H9 (cell line): ENCODE measurements at regions not wholly inside any gene's neighbourhood (a gene's known extent, or its start where the extent isn't known, plus 50 kb on each side); places are given as distances from the start of the nearest gene placed in this dataset.

Source experiments
- DNase-seq: peaks from one replicate; pipeline ENCODE4 v3.0.0-alpha.2; 2017
- H2AFZ ChIP-seq: one replicate; pipeline ENCODE4 v1.6.1; 2013; ENCODE audit warnings: mild to moderate bottlenecking, low read length, control low read depth, moderate library complexity
- H2AK5ac ChIP-seq: 2 replicates; pipeline ENCODE4 v1.6.1; 2013; ENCODE audit warnings: low read length, control low read depth, mixed read lengths; ENCODE audit not compliant: insufficient read length
- H2BK120ac ChIP-seq: one replicate; pipeline ENCODE4 v1.6.1; 2013; ENCODE audit warnings: low read depth, mild to moderate bottlenecking, low read length, control low read depth, inconsistent platforms; ENCODE audit not compliant: poor library complexity, severe bottlenecking
- H2BK12ac ChIP-seq: 2 replicates; pipeline ENCODE4 v1.6.1; 2013; ENCODE audit warnings: low read length, control low read depth, mixed read lengths, low read depth; ENCODE audit not compliant: insufficient read length
- H2BK15ac ChIP-seq: 2 replicates; pipeline ENCODE4 v1.6.1; 2013; ENCODE audit warnings: low read depth, low read length, control low read depth
- H2BK20ac ChIP-seq: one replicate; pipeline ENCODE4 v1.6.1; 2013; ENCODE audit warnings: low read depth, mild to moderate bottlenecking, low read length, control low read depth, inconsistent platforms; ENCODE audit not compliant: poor library complexity, severe bottlenecking
- H2BK5ac ChIP-seq: 2 replicates; pipeline ENCODE4 v1.6.1; 2013; ENCODE audit warnings: low read length, control low read depth, mixed read lengths; ENCODE audit not compliant: insufficient read length
- H3K14ac ChIP-seq: 2 replicates; pipeline ENCODE4 v1.6.1; 2013; ENCODE audit warnings: low read length, control low read depth; ENCODE audit not compliant: insufficient read depth
- H3K18ac ChIP-seq: 2 replicates; pipeline ENCODE4 v1.6.1; 2013; ENCODE audit warnings: low read depth, mild to moderate bottlenecking, mixed read lengths, low read length, control low read depth; ENCODE audit not compliant: insufficient read length
- H3K23ac ChIP-seq: 2 replicates; pipeline ENCODE4 v1.6.1; 2013; ENCODE audit warnings: low read length, control low read depth, mixed read lengths, low read depth; ENCODE audit not compliant: insufficient read length
- H3K23me2 ChIP-seq: 2 replicates; pipeline ENCODE4 v1.6.1; 2013; ENCODE audit warnings: low read depth, mild to moderate bottlenecking, mixed read lengths, low read length, control low read depth; ENCODE audit not compliant: insufficient read length, poor library complexity, severe bottlenecking
- H3K27ac ChIP-seq: 2 replicates; pipeline ENCODE4 v1.5.1; 2013; ENCODE audit warnings: low read length, control low read depth, mixed read lengths, low read depth; ENCODE audit not compliant: insufficient read length
- H3K27me3 ChIP-seq: 2 replicates; pipeline ENCODE4 v1.6.1; 2013; ENCODE audit warnings: low read length, control low read depth, inconsistent platforms; ENCODE audit not compliant: insufficient read depth
- H3K4ac ChIP-seq: 2 replicates; pipeline ENCODE4 v1.6.1; 2013; ENCODE audit warnings: low read depth, mild to moderate bottlenecking, control low read depth, inconsistent platforms, low read length, moderate library complexity
- H3K4me1 ChIP-seq: 2 replicates; pipeline ENCODE4 v1.6.1; 2013; ENCODE audit warnings: low read length, control low read depth, inconsistent platforms; ENCODE audit not compliant: insufficient read depth
- H3K4me2 ChIP-seq: 2 replicates; pipeline ENCODE4 v1.6.1; 2013; ENCODE audit warnings: low read length, control low read depth, mixed read lengths; ENCODE audit not compliant: insufficient read length, insufficient read depth
- H3K56ac ChIP-seq: 2 replicates; pipeline ENCODE4 v1.6.1; 2013; ENCODE audit warnings: low read depth, mild to moderate bottlenecking, mixed read lengths, low read length, control low read depth; ENCODE audit not compliant: insufficient read length
- H3K79me1 ChIP-seq: 2 replicates; pipeline ENCODE4 v1.6.1; 2013; ENCODE audit warnings: low read depth, mild to moderate bottlenecking, moderate library complexity, low read length, control low read depth, inconsistent platforms; ENCODE audit not compliant: insufficient read depth, poor library complexity, severe bottlenecking
- H3K79me2 ChIP-seq: 2 replicates; pipeline ENCODE4 v1.6.1; 2013; ENCODE audit warnings: low read length, control low read depth, inconsistent platforms; ENCODE audit not compliant: insufficient read depth
- H3K9ac ChIP-seq: 2 replicates; pipeline ENCODE4 v1.6.1; 2013; ENCODE audit warnings: low read length, control low read depth, mixed read lengths; ENCODE audit not compliant: insufficient read length; ENCODE audit errors: extremely low read depth
- H3K9me3 ChIP-seq: one replicate; pipeline ENCODE4 v1.6.1; 2013; ENCODE audit warnings: low read depth, low read length, inconsistent platforms; ENCODE audit not compliant: control insufficient read depth
- H3T11ph ChIP-seq: one replicate; pipeline ENCODE4 v1.6.1; 2013; ENCODE audit warnings: mild to moderate bottlenecking, low read length, control low read depth, inconsistent platforms
- H4K20me1 ChIP-seq: one replicate; pipeline ENCODE4 v1.6.1; 2013; ENCODE audit not compliant: control insufficient read depth, insufficient read length, insufficient read depth
- H4K5ac ChIP-seq: 2 replicates; pipeline ENCODE4 v1.6.1; 2013; ENCODE audit warnings: low read depth, mild to moderate bottlenecking, mixed read lengths, low read length, control low read depth; ENCODE audit not compliant: insufficient read length
- H4K8ac ChIP-seq: replicated peaks from 2 replicates; pipeline ENCODE4 v1.6.1; 2013; ENCODE audit warnings: low read length, control low read depth, mixed read lengths, low read depth; ENCODE audit not compliant: insufficient read length
- H4K91ac ChIP-seq: 2 replicates; pipeline ENCODE4 v1.6.1; 2013; ENCODE audit warnings: low read depth, mild to moderate bottlenecking, moderate library complexity, mixed read lengths, low read length, control low read depth; ENCODE audit not compliant: insufficient read length
- H3K27ac Mint-ChIP-seq, 3 experiments: 2 replicates in 2 of 3; 3 replicates in 1 of 3; pipeline ENCODE4 v1.8.0; 2020 to 2021; ENCODE audit warnings: mixed read lengths in 3 of 3, mild to moderate bottlenecking in 1 of 3, moderate library complexity in 1 of 3
- H3K27me3 Mint-ChIP-seq: 2 replicates; pipeline ENCODE4 v1.8.0; 2021; ENCODE audit warnings: low read depth, mild to moderate bottlenecking, moderate library complexity, mixed read lengths
- H3K36me3 Mint-ChIP-seq, 3 experiments: 2 replicates in 2 of 3; 3 replicates in 1 of 3; pipeline ENCODE4 v1.8.0; 2020 to 2021; ENCODE audit warnings: low read depth in 3 of 3, mixed read lengths in 3 of 3; ENCODE audit not compliant: insufficient read depth in 1 of 3
- H3K4me1 Mint-ChIP-seq, 2 experiments: 2 replicates each; pipeline ENCODE4 v1.8.0; 2020; ENCODE audit warnings: mixed read lengths in 2 of 2
- H3K4me3 Mint-ChIP-seq, 2 experiments: 2 replicates in 1 of 2; 3 replicates in 1 of 2; pipeline ENCODE4 v1.8.0; 2020 to 2021; ENCODE audit warnings: mild to moderate bottlenecking in 2 of 2, mixed read lengths in 2 of 2, moderate library complexity in 1 of 2
- H3K9me3 Mint-ChIP-seq, 2 experiments: 2 replicates in 1 of 2; 3 replicates in 1 of 2; pipeline ENCODE4 v1.8.0; 2020; ENCODE audit warnings: mild to moderate bottlenecking in 2 of 2, mixed read lengths in 2 of 2, moderate library complexity in 1 of 2
- WGBS: extraction: QIAGEN DNeasy Blood & Tissue Kit; methylation state at CpG from one replicate; pipeline ENCODE4 v1.1.7; 2013; ENCODE audit warnings: missing lambda C conversion rate, low lambda C conversion rate, mixed read lengths; ENCODE audit not compliant: insufficient read length; ENCODE audit errors: extremely low coverage; 5-methylcytosine and 5-hydroxymethylcytosine counted together
- TF ChIP-seq, protein P1 (sequence below): fragments of 200-600 bp; sonication (generic); conservative IDR thresholded peaks from 3 replicates; pipeline ENCODE4 v1.8.0; 2021; ENCODE audit warnings: antibody characterized with exemption, mild to moderate bottlenecking

- Histone ChIP-seq H3K23me2 (no peaks in the 10 kb centered on the region), H3K9me3 (no peaks in the 10 kb centered on the region), H3K14ac (no peak overlapping the region), H3T11ph (no peak overlapping the region), H4K91ac (no peak overlapping the region), H3K79me2 (no peaks in the 10 kb centered on the region), H3K56ac (no peak overlapping the region), H2AK5ac (no peak overlapping the region), H3K18ac (no peak overlapping the region), H2BK12ac (no peak overlapping the region), H2BK20ac (no peak overlapping the region), H3K4me2 (no peak overlapping the region), H2BK120ac (no peak overlapping the region), H4K20me1 (no peaks in the 10 kb centered on the region), H2AFZ (no peak overlapping the region), H3K27ac (no peak overlapping the region), H2BK15ac (no peak overlapping the region), H3K9ac (no peak overlapping the region), H3K79me1 (no peaks in the 10 kb centered on the region), H2BK5ac (no peak overlapping the region), H3K23ac (no peak overlapping the region), H4K5ac (no peak overlapping the region), H3K4ac (no peak overlapping the region), H4K8ac (no peak overlapping the region), H3K27me3 (no peaks in the 10 kb centered on the region), H3K4me1 (no peaks in the 10 kb centered on the region)
- no CpG with 5 or more reads among the region's 4 CpGs for WGBS
- Mint-ChIP-seq H3K4me1 (no peaks in the 10 kb centered on the region), H3K27me3 (peaks cover 15% of the 10 kb centered on the region), H3K36me3 (peaks cover 0 to 2% (median 0%) of the 10 kb centered on the region in 3 experiments; a peak in 1 of 7 replicates), H3K4me3 (no peak overlapping the region), H3K27ac (no peak overlapping the region), H3K9me3 (no peaks in the 10 kb centered on the region; a peak in 2 of 5 replicates)
- DNase-seq: no peak
- TF ChIP-seq, protein P1, sequence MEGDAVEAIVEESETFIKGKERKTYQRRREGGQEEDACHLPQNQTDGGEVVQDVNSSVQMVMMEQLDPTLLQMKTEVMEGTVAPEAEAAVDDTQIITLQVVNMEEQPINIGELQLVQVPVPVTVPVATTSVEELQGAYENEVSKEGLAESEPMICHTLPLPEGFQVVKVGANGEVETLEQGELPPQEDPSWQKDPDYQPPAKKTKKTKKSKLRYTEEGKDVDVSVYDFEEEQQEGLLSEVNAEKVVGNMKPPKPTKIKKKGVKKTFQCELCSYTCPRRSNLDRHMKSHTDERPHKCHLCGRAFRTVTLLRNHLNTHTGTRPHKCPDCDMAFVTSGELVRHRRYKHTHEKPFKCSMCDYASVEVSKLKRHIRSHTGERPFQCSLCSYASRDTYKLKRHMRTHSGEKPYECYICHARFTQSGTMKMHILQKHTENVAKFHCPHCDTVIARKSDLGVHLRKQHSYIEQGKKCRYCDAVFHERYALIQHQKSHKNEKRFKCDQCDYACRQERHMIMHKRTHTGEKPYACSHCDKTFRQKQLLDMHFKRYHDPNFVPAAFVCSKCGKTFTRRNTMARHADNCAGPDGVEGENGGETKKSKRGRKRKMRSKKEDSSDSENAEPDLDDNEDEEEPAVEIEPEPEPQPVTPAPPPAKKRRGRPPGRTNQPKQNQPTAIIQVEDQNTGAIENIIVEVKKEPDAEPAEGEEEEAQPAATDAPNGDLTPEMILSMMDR: no peak
Measured at GRCh38 chr10:94115725-94116124, 122.0 kb downstream of the PLCE1 start.
